Pons (tissue), 1 donor: ENCODE measurements at regions not wholly inside any gene's neighbourhood (a gene's known extent, or its start where the extent isn't known, plus 50 kb on each side); places are given as distances from the start of the nearest gene placed in this dataset.

ENCODE experiments used
- DNase-seq: peaks from one replicate; pipeline ENCODE4 v3.0.0-alpha.2; 2016; ENCODE audit warnings: low spot score

GRCh38 chr13:34750078-34750931 is 191.8 kb upstream of the NBEA start:
- no peak for DNase-seq

- DNase-seq, result no peak
These were observed 191.0 kb upstream of the NBEA start for GRCh38 chr13:34751044-34751443.

GRCh38 chr13:34751492-34751891 is 190.6 kb upstream of the NBEA start:
- no peak for DNase-seq

GRCh38 chr13:34752283-34752960 is 189.6 kb upstream of the NBEA start:
- DNase-seq, result no peak

GRCh38 chr13:34756136-34756535 is 185.9 kb upstream of the NBEA start:
- DNase-seq, result no peak

- no peak for DNase-seq
These were observed 185.5 kb upstream of the NBEA start for GRCh38 chr13:34756572-34756971.

- DNase-seq, result no peak
These were observed 184.6 kb upstream of the NBEA start for GRCh38 chr13:34757441-34757840.

- no peak for DNase-seq
These were observed 183.4 kb upstream of the NBEA start for GRCh38 chr13:34758628-34759027.

- DNase-seq, result no peak
These were observed 179.8 kb upstream of the NBEA start for GRCh38 chr13:34762312-34762711.

- no peak for DNase-seq
These were observed 177.8 kb upstream of the NBEA start for GRCh38 chr13:34764246-34764645.

- DNase-seq, result no peak
These were observed 176.5 kb upstream of the NBEA start for GRCh38 chr13:34765446-34766180.

GRCh38 chr13:34767778-34768177 is 174.3 kb upstream of the NBEA start:
- DNase-seq, result no peak

- DNase-seq, result no peak
These were observed 169.9 kb upstream of the NBEA start for GRCh38 chr13:34772206-34772605.

- DNase-seq, result no peak
These were observed 169.2 kb upstream of the NBEA start for GRCh38 chr13:34772881-34773280.

- no peak for DNase-seq
These were observed 165.6 kb upstream of the NBEA start for GRCh38 chr13:34776390-34776981.

- DNase-seq, result no peak
These were observed 164.8 kb upstream of the NBEA start for GRCh38 chr13:34777089-34777913.

- no peak for DNase-seq
These were observed 164.2 kb upstream of the NBEA start for GRCh38 chr13:34777914-34778303.

GRCh38 chr13:34779171-34779570 is 162.9 kb upstream of the NBEA start:
- DNase-seq, result no peak

- no peak for DNase-seq
These were observed 148.8 kb upstream of the NBEA start for GRCh38 chr13:34793301-34793700.

GRCh38 chr13:34803756-34804155 is 138.3 kb upstream of the NBEA start:
- DNase-seq, result no peak

- no peak for DNase-seq
These were observed 136.7 kb upstream of the NBEA start for GRCh38 chr13:34805347-34805746.

GRCh38 chr13:34808649-34809048 is 133.4 kb upstream of the NBEA start:
- no peak for DNase-seq
